ENCODE measurements at regions not wholly inside any gene's neighbourhood (a gene's known extent, or its start where the extent isn't known, plus 50 kb on each side); places are given as distances from the start of the nearest gene placed in this dataset.
"Not testable (repeated sequence)": the region's sequence is repeated elsewhere in the genome, so short reads cannot be mapped to it uniquely, and the experiment has no call there.

GRCh38 chr4:132344924-132345828, 803.9 kb upstream of the PCDH10 start:
- no peak for TF ChIP-seq CTCF (IDR thresholded peaks at IDR 0.05; ENCODE audit: low read length, missing control alignments)
- no peak for DNase-seq (ENCODE audit: low read depth)
- H3K4me3 ChIP-seq (replicated peaks; ENCODE audit: low read depth, low read length): no peak overlapping the region

- no peak for TF ChIP-seq CTCF (IDR thresholded peaks at IDR 0.05; ENCODE audit: low read length, missing control alignments)
- no peak overlapping the region for H3K4me3 ChIP-seq (replicated peaks; ENCODE audit: low read depth, low read length)
- no peak for DNase-seq (ENCODE audit: low read depth)
Observed at GRCh38 chr4:132346016-132346415, 803.1 kb upstream of the PCDH10 start.

- not testable (repeated sequence) for H3K4me3 ChIP-seq (replicated peaks; ENCODE audit: low read depth, low read length)
Observed at GRCh38 chr4:132351606-132352005, 797.5 kb upstream of the PCDH10 start.

GRCh38 chr4:132382243-132382642, 766.9 kb upstream of the PCDH10 start:
- H3K4me3 ChIP-seq (replicated peaks; ENCODE audit: low read depth, low read length): no peak overlapping the region
- no peak for TF ChIP-seq CTCF (IDR thresholded peaks at IDR 0.05; ENCODE audit: low read length, missing control alignments)
- no peak for DNase-seq (ENCODE audit: low read depth)

More at GRCh38 chr4:132351606-132352005, 797.5 kb upstream of the PCDH10 start:
- not testable (repeated sequence) for DNase-seq (ENCODE audit: low read depth)

GRCh38 chr4:132383571-132384199, 765.4 kb upstream of the PCDH10 start:
- no peak for TF ChIP-seq CTCF (IDR thresholded peaks at IDR 0.05; ENCODE audit: low read length, missing control alignments)
- DNase-seq (ENCODE audit: low read depth): peak; percentile 0
- H3K4me3 ChIP-seq (replicated peaks; ENCODE audit: low read depth, low read length): no peak overlapping the region

GRCh38 chr4:132384709-132385108, 764.4 kb upstream of the PCDH10 start:
- no peak for TF ChIP-seq CTCF (IDR thresholded peaks at IDR 0.05; ENCODE audit: low read length, missing control alignments)
- no peak for DNase-seq (ENCODE audit: low read depth)
- H3K4me3 ChIP-seq (replicated peaks; ENCODE audit: low read depth, low read length): no peak overlapping the region

GRCh38 chr4:132386130-132386529, 763.0 kb upstream of the PCDH10 start:
- DNase-seq (ENCODE audit: low read depth): no peak
- no peak overlapping the region for H3K4me3 ChIP-seq (replicated peaks; ENCODE audit: low read depth, low read length)
- TF ChIP-seq CTCF (IDR thresholded peaks at IDR 0.05; ENCODE audit: low read length, missing control alignments): no peak
